Activated CD4-positive, alpha-beta T cell treated with anti-CD3 and anti-CD28 coated beads, Interleukin-2, amount 10 ng/mL, durations not matched to agents 24 days and 14 days (primary cell): ENCODE measurements at regions not wholly inside any gene's neighbourhood (a gene's known extent, or its start where the extent isn't known, plus 50 kb on each side); places are given as distances from the start of the nearest gene placed in this dataset.

Source experiments
- DNase-seq: peaks from one replicate; pipeline ENCODE4 v3.0.0; 2022
- H3K27ac Mint-ChIP-seq: one replicate; pipeline ENCODE4 v1.8.0; 2022; ENCODE audit warnings: mild to moderate bottlenecking, mixed read lengths
- H3K27me3 Mint-ChIP-seq: one replicate; pipeline ENCODE4 v1.8.0; 2022; ENCODE audit warnings: mixed read lengths
- H3K36me3 Mint-ChIP-seq: one replicate; pipeline ENCODE4 v1.8.0; 2022; ENCODE audit warnings: low read depth, mild to moderate bottlenecking, mixed read lengths
- H3K4me1 Mint-ChIP-seq: one replicate; pipeline ENCODE4 v1.8.0; 2021; ENCODE audit warnings: mixed read lengths
- H3K4me3 Mint-ChIP-seq: one replicate; pipeline ENCODE4 v1.8.0; 2022; ENCODE audit warnings: mild to moderate bottlenecking, moderate library complexity, mixed read lengths
- H3K9me3 Mint-ChIP-seq: one replicate; pipeline ENCODE4 v1.8.0; 2021; ENCODE audit warnings: mixed read lengths
- intact Hi-C: fragments of 100-400 bp; cut with micrococcal nuclease; formaldehyde crosslinking; loops from one replicate; pipeline ENCODE4 v1.15.1; 2023

- no peaks in the 10 kb centered on the region for H3K9me3 Mint-ChIP-seq
- H3K36me3 Mint-ChIP-seq = no peaks in the 10 kb centered on the region
- intact Hi-C loops = no loop called here
- no peak overlapping the region for H3K4me3 Mint-ChIP-seq
- no peak for DNase-seq
- H3K27ac Mint-ChIP-seq = no peak overlapping the region
- no peaks in the 10 kb centered on the region for H3K27me3 Mint-ChIP-seq
- no peaks in the 10 kb centered on the region for H3K4me1 Mint-ChIP-seq
These were observed 308.1 kb upstream of the ATP10A start for GRCh38 chr15:26171266-26171665.

- no peaks in the 10 kb centered on the region for H3K9me3 Mint-ChIP-seq
- H3K36me3 Mint-ChIP-seq = no peaks in the 10 kb centered on the region
- intact Hi-C loops = no loop called here
- no peak overlapping the region for H3K4me3 Mint-ChIP-seq
- H3K27ac Mint-ChIP-seq = no peak overlapping the region
- no peak for DNase-seq
- no peaks in the 10 kb centered on the region for H3K27me3 Mint-ChIP-seq
- no peaks in the 10 kb centered on the region for H3K4me1 Mint-ChIP-seq
These were observed 303.3 kb upstream of the ATP10A start for GRCh38 chr15:26166429-26166828.

- Mint-ChIP-seq H3K36me3 (no peaks in the 10 kb centered on the region), H3K27me3 (no peaks in the 10 kb centered on the region), H3K4me3 (no peak overlapping the region), H3K4me1 (no peaks in the 10 kb centered on the region), H3K9me3 (peaks cover 3% of the 10 kb centered on the region), H3K27ac (no peak overlapping the region)
- intact Hi-C loops = no loop called here
- no peak for DNase-seq
These were observed 302.4 kb upstream of the ATP10A start for GRCh38 chr15:26165546-26165945.

GRCh38 chr15:26160343-26160742 is 297.2 kb upstream of the ATP10A start:
- peaks cover 3% of the 10 kb centered on the region for H3K9me3 Mint-ChIP-seq
- DNase-seq = no peak
- H3K4me1 Mint-ChIP-seq = no peaks in the 10 kb centered on the region
- H3K4me3 Mint-ChIP-seq = no peak overlapping the region
- H3K36me3 Mint-ChIP-seq = no peaks in the 10 kb centered on the region
- H3K27me3 Mint-ChIP-seq = no peaks in the 10 kb centered on the region
- intact Hi-C loops = no loop called here
- H3K27ac Mint-ChIP-seq = no peak overlapping the region

- peaks cover 10% of the 10 kb centered on the region for H3K9me3 Mint-ChIP-seq
- H3K4me1 Mint-ChIP-seq = no peaks in the 10 kb centered on the region
- no peak overlapping the region for H3K27ac Mint-ChIP-seq
- no peaks in the 10 kb centered on the region for H3K36me3 Mint-ChIP-seq
- intact Hi-C loops = no loop called here
- no peaks in the 10 kb centered on the region for H3K27me3 Mint-ChIP-seq
- DNase-seq = no peak
- no peak overlapping the region for H3K4me3 Mint-ChIP-seq
These were observed 295.0 kb upstream of the ATP10A start for GRCh38 chr15:26158176-26158575.

GRCh38 chr15:26157081-26157480 is 294.0 kb upstream of the ATP10A start:
- no peak overlapping the region for H3K4me3 Mint-ChIP-seq
- H3K27me3 Mint-ChIP-seq = no peaks in the 10 kb centered on the region

GRCh38 chr15:26156051-26156450 is 292.9 kb upstream of the ATP10A start:
- intact Hi-C loops = no loop called here
- H3K9me3 Mint-ChIP-seq = peaks cover 8% of the 10 kb centered on the region
- H3K36me3 Mint-ChIP-seq = no peaks in the 10 kb centered on the region
- no peak overlapping the region for H3K27ac Mint-ChIP-seq
- H3K27me3 Mint-ChIP-seq = no peaks in the 10 kb centered on the region
- no peak for DNase-seq
- H3K4me3 Mint-ChIP-seq = no peak overlapping the region
- H3K4me1 Mint-ChIP-seq = no peaks in the 10 kb centered on the region

More at GRCh38 chr15:26157081-26157480, 294.0 kb upstream of the ATP10A start:
- Mint-ChIP-seq H3K27ac (no peak overlapping the region), H3K4me1 (no peaks in the 10 kb centered on the region), H3K9me3 (peaks cover 10% of the 10 kb centered on the region), H3K36me3 (no peaks in the 10 kb centered on the region)
- no peak for DNase-seq
- intact Hi-C loops = no loop called here

GRCh38 chr15:26148156-26148860 is 285.2 kb upstream of the ATP10A start:
- intact Hi-C loops = no loop called here
- Mint-ChIP-seq H3K36me3 (no peaks in the 10 kb centered on the region), H3K9me3 (no peaks in the 10 kb centered on the region), H3K4me1 (no peaks in the 10 kb centered on the region), H3K27ac (no peak overlapping the region), H3K4me3 (no peak overlapping the region), H3K27me3 (no peaks in the 10 kb centered on the region)
- no peak for DNase-seq

- H3K9me3 Mint-ChIP-seq = no peaks in the 10 kb centered on the region
- no peak overlapping the region for H3K27ac Mint-ChIP-seq
- H3K4me3 Mint-ChIP-seq = no peak overlapping the region
- no peak for DNase-seq
- no peaks in the 10 kb centered on the region for H3K36me3 Mint-ChIP-seq
- H3K4me1 Mint-ChIP-seq = no peaks in the 10 kb centered on the region
- no peaks in the 10 kb centered on the region for H3K27me3 Mint-ChIP-seq
- intact Hi-C loops = no loop called here
These were observed 283.1 kb upstream of the ATP10A start for GRCh38 chr15:26146202-26146601.

- H3K36me3 Mint-ChIP-seq = no peaks in the 10 kb centered on the region
- no peak overlapping the region for H3K4me3 Mint-ChIP-seq
- no peak overlapping the region for H3K27ac Mint-ChIP-seq
- no peak for DNase-seq
- H3K9me3 Mint-ChIP-seq = no peaks in the 10 kb centered on the region
- no peaks in the 10 kb centered on the region for H3K27me3 Mint-ChIP-seq
- H3K4me1 Mint-ChIP-seq = no peaks in the 10 kb centered on the region
- intact Hi-C loops = no loop called here
These were observed 282.7 kb upstream of the ATP10A start for GRCh38 chr15:26145796-26146195.

- H3K36me3 Mint-ChIP-seq = no peaks in the 10 kb centered on the region
- intact Hi-C loops = no loop called here
These were observed 281.7 kb upstream of the ATP10A start for GRCh38 chr15:26144836-26145235.

GRCh38 chr15:26143221-26143620 is 280.1 kb upstream of the ATP10A start:
- H3K36me3 Mint-ChIP-seq = no peaks in the 10 kb centered on the region
- H3K4me3 Mint-ChIP-seq = no peak overlapping the region
- no peak for DNase-seq
- H3K27ac Mint-ChIP-seq = no peak overlapping the region
- no peaks in the 10 kb centered on the region for H3K27me3 Mint-ChIP-seq
- intact Hi-C loops = no loop called here
- no peaks in the 10 kb centered on the region for H3K4me1 Mint-ChIP-seq
- H3K9me3 Mint-ChIP-seq = no peaks in the 10 kb centered on the region

More at GRCh38 chr15:26144836-26145235, 281.7 kb upstream of the ATP10A start:
- H3K4me3 Mint-ChIP-seq = no peak overlapping the region
- H3K9me3 Mint-ChIP-seq = no peaks in the 10 kb centered on the region
- no peaks in the 10 kb centered on the region for H3K4me1 Mint-ChIP-seq
- no peak overlapping the region for H3K27ac Mint-ChIP-seq
- no peaks in the 10 kb centered on the region for H3K27me3 Mint-ChIP-seq
- DNase-seq = no peak

GRCh38 chr15:26134812-26135211 is 271.7 kb upstream of the ATP10A start:
- no peaks in the 10 kb centered on the region for H3K9me3 Mint-ChIP-seq
- H3K36me3 Mint-ChIP-seq = no peaks in the 10 kb centered on the region
- no peak for DNase-seq
- peaks cover 1% of the 10 kb centered on the region for H3K27me3 Mint-ChIP-seq
- intact Hi-C loops = no loop called here
- no peak overlapping the region for H3K4me3 Mint-ChIP-seq
- H3K27ac Mint-ChIP-seq = no peak overlapping the region
- H3K4me1 Mint-ChIP-seq = no peaks in the 10 kb centered on the region

- Mint-ChIP-seq H3K4me1 (no peaks in the 10 kb centered on the region), H3K27ac (no peak overlapping the region), H3K4me3 (no peak overlapping the region), H3K9me3 (no peaks in the 10 kb centered on the region), H3K36me3 (no peaks in the 10 kb centered on the region), H3K27me3 (peaks cover 3% of the 10 kb centered on the region)
- no peak for DNase-seq
- intact Hi-C loops = no loop called here
These were observed 271.0 kb upstream of the ATP10A start for GRCh38 chr15:26134152-26134551.

- no peak for DNase-seq
- Mint-ChIP-seq H3K4me3 (no peak overlapping the region), H3K27me3 (peaks cover 3% of the 10 kb centered on the region), H3K36me3 (no peaks in the 10 kb centered on the region), H3K9me3 (no peaks in the 10 kb centered on the region), H3K27ac (no peak overlapping the region), H3K4me1 (no peaks in the 10 kb centered on the region)
- intact Hi-C loops = no loop called here
These were observed 269.7 kb upstream of the ATP10A start for GRCh38 chr15:26132811-26133210.
